HCEC 1CT (cell line): ENCODE measurements at regions not wholly inside any gene's neighbourhood (a gene's known extent, or its start where the extent isn't known, plus 50 kb on each side); places are given as distances from the start of the nearest gene placed in this dataset.
"Not testable (repeated sequence)": the region's sequence is repeated elsewhere in the genome, so short reads cannot be mapped to it uniquely, and the experiment has no call there.

Experiments used
- DNase-seq: peaks from one replicate; pipeline ENCODE4 v3.0.0-alpha.2; 2017

DNA sequence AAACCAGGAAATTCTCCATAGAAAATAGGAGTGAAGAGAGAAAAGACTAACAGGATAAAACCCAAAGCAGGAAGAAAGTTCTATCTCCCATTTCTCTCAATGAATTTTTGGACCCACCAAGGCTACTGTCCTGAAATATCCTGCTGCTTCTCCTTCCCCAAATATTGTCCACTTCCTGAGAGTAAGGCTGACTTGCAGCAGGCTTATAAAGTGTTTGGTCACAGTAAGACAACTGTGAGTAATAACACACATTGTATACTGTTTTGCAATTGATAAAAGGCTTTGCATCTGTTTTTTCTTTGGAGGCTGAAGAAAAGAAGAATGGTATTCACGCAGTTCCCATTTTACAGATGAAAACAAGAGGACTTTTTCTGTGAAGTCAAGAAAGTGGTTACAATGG is 52.8 kb downstream of the FOXD4L6 start:
- peak; percentile 33 for DNase-seq

DNA sequence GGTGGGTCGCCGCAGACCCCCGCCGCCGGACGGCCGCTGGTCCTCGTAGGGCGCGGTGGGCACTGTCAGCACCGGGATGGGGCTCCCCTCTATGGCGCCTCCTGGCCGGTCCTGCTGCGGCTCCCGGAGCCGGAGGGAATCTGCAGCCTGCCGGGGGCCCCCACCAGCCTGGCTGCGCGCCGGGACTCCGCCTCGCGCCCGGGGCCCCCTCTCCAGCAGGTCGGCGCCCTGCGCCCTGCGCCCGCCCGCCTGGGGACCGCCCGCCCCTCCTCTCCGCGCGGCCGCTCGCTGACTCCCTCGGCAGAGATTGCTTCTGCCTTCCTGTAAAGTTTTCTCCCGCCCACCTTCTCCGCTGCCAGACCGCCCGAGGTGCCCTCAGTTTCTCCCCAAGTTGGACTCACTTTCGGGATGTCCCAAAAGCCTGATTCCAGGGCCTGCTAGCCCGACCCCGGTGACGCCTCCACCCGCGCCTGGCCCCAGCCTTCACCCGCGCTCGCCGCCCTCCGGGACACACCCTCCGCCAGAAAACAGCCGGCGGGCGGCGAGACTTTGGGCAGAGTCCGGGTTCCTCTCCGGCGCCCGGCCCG is 54.0 kb downstream of the FOXD4L6 start:
- DNase-seq = peak; percentile 45

- not testable (repeated sequence) for DNase-seq
Observed at GRCh38 chr9:41073471-41074243, 54.8 kb downstream of the FOXD4L6 start.

DNA sequence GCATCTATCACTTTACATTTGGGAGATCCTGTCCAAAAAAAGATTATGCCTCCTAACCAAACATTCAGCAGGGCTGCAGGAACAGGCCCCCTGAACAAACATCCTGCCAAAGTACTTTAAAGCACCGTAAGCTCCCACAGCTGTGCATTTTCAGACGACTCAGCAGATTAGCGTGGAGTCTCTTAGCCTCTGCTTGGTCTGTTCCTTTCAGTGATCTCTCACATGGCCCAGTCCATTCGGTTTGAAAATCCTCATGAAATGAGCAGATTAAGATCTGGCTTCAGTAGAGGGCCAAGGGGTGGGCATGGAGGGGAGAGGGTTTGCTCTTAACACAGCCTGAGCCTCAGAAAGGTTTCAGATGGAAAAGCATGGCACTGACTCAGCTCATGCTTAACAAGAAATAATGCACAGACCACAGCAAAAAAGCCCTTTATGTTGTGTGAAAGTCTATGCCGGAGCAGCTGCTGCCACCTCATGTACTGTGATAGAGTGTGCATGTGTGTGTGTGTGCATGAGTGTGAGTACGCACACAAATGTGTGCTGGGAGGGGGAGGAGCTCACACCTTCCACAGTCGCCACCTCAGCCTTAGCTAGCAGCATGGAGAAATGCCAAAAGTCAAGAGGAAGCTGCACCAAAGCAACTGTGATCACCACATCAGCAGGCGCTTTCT is 64.2 kb downstream of the FOXD4L6 start:
- DNase-seq = peak; percentile 34

- peak; percentile 71 for DNase-seq
Observed at GRCh38 chr9:41063243-41063642, 65.2 kb downstream of the FOXD4L6 start.

DNA sequence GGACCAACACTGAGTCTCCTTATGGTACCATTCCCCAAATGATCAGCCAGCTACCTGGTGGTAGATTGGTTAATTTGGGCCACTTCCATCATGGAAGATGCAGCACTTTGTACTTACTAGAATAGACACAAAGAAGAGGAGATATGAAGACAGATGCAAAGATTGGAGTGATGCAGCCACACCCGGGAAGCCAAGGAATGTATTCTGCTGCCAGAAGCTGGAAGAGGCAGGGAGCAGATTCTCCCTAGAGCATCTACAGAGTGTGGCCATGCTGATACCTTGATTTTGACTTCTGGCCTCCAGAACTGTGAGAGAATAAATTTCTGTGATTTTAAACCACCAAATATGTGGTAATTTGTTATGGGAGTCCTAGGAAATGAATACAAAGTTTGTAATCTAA is 68.9 kb downstream of the FOXD4L6 start:
- not testable (repeated sequence) for DNase-seq

GRCh38 chr9:41053666-41054363 is 74.7 kb downstream of the FOXD4L6 start:
- DNase-seq = not testable (repeated sequence)

DNA sequence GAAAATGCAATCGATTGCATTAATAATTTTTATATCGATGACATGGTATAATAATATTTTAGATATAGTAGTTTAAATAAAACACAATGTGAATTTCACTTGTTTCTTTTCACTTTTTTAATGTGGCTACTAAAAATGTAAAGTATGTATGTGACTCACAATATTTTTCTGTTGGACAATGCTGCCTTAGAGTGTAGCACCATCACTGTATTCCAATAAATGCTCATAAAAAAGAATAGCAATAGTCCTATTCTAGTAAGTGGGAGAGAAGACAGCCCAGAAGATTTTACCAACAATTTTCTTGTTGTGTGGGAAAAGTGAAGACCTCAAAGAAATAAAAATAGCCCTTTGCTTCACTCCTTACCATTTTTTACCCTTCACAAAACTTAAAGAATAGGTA is 79.8 kb downstream of the FOXD4L6 start:
- DNase-seq = not testable (repeated sequence)

- DNase-seq = not testable (repeated sequence)
Observed at GRCh38 chr9:41047792-41048191, 80.7 kb downstream of the FOXD4L6 start.

- peak; percentile 31 for DNase-seq
Observed at GRCh38 chr9:41044930-41045329, 83.6 kb downstream of the FOXD4L6 start.

DNA sequence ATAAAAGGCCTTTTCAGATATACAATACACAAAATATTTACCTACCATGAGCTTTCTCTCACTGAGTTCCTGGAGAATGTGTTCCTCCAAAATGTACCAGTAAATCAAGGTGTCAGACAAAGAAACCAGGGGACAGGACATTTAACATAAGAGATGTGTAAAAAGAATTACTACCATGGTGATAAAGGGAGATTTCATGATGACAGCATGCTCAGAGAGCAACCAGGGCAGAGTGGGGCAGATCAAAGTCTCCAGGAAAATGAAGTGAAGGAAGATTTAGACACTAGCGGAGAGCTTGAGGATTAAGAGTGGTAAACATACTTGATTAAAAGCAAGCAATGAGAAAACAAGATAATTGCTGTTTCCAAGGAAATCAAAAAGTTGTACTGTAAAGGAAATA is 85.0 kb downstream of the FOXD4L6 start:
- not testable (repeated sequence) for DNase-seq

DNA sequence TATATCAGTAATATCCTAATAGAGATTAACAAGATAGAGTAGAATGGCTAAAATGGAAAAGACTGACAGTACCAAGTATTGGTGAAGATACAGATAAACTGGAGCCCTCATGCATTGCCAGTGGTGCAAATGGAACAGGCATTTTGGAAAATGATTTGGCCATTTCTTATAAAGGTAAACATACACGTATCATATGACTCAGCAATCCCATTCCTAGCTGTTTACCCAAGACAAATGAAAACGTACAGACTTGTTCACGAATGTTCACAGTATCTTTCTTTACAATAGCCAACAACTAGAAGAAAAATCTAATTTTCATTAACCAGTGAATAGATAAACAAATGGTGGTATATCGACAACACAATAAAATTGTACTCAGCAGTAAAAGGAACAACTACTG is 86.4 kb downstream of the FOXD4L6 start:
- not testable (repeated sequence) for DNase-seq

DNA sequence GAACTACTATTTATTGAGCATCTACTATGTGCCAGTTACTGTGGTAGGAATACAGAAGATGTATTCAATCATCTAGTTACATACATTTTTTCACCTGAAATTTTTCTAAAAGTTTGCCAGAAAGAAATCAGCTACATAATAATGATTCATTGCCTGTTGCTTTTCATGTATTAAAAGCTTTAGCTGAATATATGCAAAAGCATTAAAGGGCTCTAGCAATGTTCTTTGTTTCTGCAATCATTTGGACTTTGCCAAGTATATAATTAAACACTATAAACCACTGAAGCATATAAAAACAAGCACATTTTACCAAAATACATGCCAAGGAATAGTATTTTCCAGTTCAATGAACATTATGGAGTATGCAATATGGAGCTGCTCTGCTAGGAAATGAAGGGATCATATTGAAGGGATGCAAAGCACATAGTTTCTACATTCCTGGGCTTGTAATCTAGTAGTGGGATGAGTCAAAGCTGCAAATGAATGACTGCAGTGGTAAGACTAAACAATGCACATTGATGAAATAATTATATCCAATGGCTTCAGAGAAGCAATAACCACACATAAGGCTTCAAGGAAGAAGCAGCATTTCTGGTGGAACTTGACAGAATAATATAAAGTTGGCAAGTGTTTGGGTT is 87.7 kb downstream of the FOXD4L6 start:
- not testable (repeated sequence) for DNase-seq

GRCh38 chr9:41035276-41035675 is 93.2 kb downstream of the FOXD4L6 start:
- DNase-seq = peak; percentile 51

DNA sequence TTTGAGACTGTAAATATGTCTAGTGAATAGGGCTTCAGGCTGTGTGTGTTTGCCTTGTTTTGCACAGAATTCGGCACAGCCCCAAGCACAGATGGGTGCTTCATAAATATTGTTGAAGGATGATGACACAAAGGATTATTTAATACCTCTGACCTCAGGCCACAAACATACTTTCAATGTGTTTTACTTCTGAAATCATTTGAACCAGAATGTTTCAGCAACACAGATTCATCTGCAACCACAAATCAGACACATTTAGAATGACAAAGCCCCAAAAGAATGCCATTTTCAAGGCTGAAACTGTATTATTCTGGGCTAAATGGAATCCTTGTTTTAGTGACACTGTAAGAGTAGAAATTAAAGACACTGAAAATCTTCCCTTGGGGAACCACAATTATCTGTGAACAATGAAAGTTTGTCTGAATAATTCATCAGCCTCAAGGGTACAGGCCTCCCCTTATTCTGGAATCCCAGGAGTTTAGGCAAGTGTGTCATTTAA is 93.7 kb downstream of the FOXD4L6 start:
- DNase-seq = peak; percentile 82

DNA sequence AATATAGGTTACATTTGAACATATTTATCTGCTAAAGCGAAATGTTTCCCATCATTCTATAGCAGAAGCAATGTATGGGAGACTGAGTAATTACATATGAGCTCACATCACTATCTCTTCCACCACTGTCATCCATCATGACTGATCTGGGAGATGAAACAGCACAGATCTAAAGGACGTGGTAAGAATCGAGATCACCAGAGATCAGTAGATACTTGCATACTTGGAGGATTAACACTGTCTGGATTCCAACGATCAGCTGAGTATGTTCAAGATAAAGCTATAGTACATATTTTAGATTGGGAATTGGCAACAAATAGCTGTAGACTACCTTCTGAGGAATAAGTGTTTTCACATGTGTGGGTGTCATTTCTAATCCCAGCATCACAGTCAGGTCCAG is 94.6 kb downstream of the FOXD4L6 start:
- DNase-seq = peak; percentile 11

- not testable (repeated sequence) for DNase-seq
Observed at GRCh38 chr9:41033360-41033759, 95.1 kb downstream of the FOXD4L6 start.

GRCh38 chr9:41026912-41027676 is 101.4 kb downstream of the FOXD4L6 start:
- not testable (repeated sequence) for DNase-seq

DNA sequence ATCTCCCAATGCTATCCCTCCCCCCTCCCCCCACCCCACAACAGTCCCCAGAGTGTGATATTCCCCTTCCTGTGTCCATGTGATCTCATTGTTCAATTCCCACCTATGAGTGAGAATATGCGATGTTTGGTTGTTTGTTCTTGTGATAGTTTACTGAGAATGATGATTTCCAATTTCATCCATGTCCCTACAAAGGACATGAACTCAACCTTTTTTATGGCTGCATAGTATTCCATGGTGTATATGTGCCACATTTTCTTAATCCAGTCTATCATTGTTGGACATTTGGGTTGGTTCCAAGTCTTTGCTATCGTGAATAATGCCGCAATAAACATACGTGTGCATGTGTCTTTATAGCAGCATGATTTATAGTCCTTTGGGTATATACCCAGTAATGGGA is 106.1 kb downstream of the FOXD4L6 start:
- DNase-seq = not testable (repeated sequence)

DNA sequence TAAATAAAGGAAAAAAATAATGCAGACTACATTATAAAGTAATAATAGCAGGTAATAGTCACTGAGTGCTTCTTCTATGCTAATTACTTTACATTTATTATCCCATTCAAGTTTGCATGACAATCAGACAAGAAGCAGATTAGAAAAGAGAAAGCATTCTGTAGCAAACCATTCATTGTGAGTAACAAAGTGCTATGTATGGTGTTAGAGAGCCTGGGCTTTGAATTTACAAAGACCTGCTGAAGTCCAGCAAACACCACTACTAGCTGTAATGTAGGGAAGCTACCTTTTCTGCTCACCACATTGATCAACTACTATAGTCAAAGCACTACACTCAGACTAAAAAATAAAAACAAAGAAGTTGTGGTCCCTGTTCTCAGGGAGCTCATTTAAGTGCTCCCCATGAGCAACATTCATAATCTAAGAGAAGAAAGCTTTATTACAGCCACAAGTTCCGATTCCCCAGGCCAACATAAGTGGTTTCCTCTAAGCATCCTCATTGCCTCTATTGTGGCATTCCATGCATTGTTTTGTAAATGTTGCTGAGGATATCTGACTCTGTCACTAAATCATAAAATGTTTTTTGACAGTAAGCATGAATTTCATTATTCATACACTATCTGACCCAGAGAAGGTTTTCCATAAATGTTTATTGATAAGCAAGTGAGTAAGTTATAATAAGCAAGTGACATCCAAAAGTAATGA is 108.5 kb downstream of the FOXD4L6 start:
- DNase-seq = not testable (repeated sequence)

- DNase-seq = not testable (repeated sequence)
Observed at GRCh38 chr9:41018948-41019347, 109.5 kb downstream of the FOXD4L6 start.
